ENCODE measurements at regions not wholly inside any gene's neighbourhood (a gene's known extent, or its start where the extent isn't known, plus 50 kb on each side); places are given as distances from the start of the nearest gene placed in this dataset.

GRCh38 chr6:166778776-166779175 is 151.7 kb upstream of the RPS6KA2 start:
- Histone ChIP-seq H3K36me3 (ENCODE audit: insufficient read depth, low read length) (no peaks in the 10 kb centered on the region), H3K4me1 (ENCODE audit: control insufficient read depth, insufficient read depth, low read length) (no peaks in the 10 kb centered on the region), H3K9ac (ENCODE audit: low read depth, low read length) (no peak overlapping the region), H3K4me3 (ENCODE audit: low read length) (no peak overlapping the region), H3K27me3 (ENCODE audit: control insufficient read depth, insufficient read depth, low read length) (peaks cover 21% of the 10 kb centered on the region), H3K9me3 (replicated peaks; ENCODE audit: low read length) (no peaks in the 10 kb centered on the region), H3K4me2 (ENCODE audit: low read length) (no peak overlapping the region)

GRCh38 chr6:166778046-166778445 is 151.0 kb upstream of the RPS6KA2 start:
- Histone ChIP-seq H3K27me3 (ENCODE audit: control insufficient read depth, insufficient read depth, low read length) (peaks cover 26% of the 10 kb centered on the region), H3K9ac (ENCODE audit: low read depth, low read length) (no peak overlapping the region), H3K9me3 (replicated peaks; ENCODE audit: low read length) (no peaks in the 10 kb centered on the region), H3K4me1 (ENCODE audit: control insufficient read depth, insufficient read depth, low read length) (no peaks in the 10 kb centered on the region), H3K4me3 (ENCODE audit: low read length) (no peak overlapping the region), H3K4me2 (ENCODE audit: low read length) (no peak overlapping the region), H3K36me3 (ENCODE audit: insufficient read depth, low read length) (no peaks in the 10 kb centered on the region)

GRCh38 chr6:166777096-166777630 is 150.1 kb upstream of the RPS6KA2 start:
- peaks cover 34% of the 10 kb centered on the region for H3K27me3 ChIP-seq (ENCODE audit: control insufficient read depth, insufficient read depth, low read length)
- H3K9me3 ChIP-seq (replicated peaks; ENCODE audit: low read length) = no peaks in the 10 kb centered on the region
- no peaks in the 10 kb centered on the region for H3K36me3 ChIP-seq (ENCODE audit: insufficient read depth, low read length)
- H3K9ac ChIP-seq (ENCODE audit: low read depth, low read length) = no peak overlapping the region
- no peak overlapping the region for H3K4me2 ChIP-seq (ENCODE audit: low read length)
- no peaks in the 10 kb centered on the region for H3K4me1 ChIP-seq (ENCODE audit: control insufficient read depth, insufficient read depth, low read length)
- H3K4me3 ChIP-seq (ENCODE audit: low read length) = no peak overlapping the region

DNA sequence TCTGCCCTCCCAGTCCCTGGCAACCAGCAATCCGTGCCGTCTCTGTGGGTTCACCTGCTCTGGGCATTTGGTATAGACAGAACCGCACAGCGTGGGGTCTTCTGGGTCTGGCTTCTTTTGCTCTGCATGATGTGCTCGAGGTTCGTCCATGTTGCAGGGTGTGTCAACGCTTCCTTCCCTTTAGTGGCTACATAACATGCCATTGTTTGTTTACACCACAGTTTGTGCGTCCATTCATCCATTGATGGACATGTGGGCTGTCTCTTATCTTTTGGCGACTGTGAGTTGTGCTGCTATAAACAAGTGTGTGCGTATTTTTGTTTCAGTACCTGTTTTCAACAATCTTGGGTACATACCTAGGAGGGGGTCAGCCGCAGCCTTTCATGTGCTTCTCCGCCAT is 149.5 kb upstream of the RPS6KA2 start:
- H3K36me3 ChIP-seq (ENCODE audit: insufficient read depth, low read length) = no peaks in the 10 kb centered on the region
- no peaks in the 10 kb centered on the region for H3K4me1 ChIP-seq (ENCODE audit: control insufficient read depth, insufficient read depth, low read length)
- H3K9me3 ChIP-seq (replicated peaks; ENCODE audit: low read length) = no peaks in the 10 kb centered on the region
- H3K4me3 ChIP-seq (ENCODE audit: low read length) = no peak overlapping the region
- no peak overlapping the region for H3K4me2 ChIP-seq (ENCODE audit: low read length)
- peaks cover 38% of the 10 kb centered on the region for H3K27me3 ChIP-seq (ENCODE audit: control insufficient read depth, insufficient read depth, low read length)
- no peak overlapping the region for H3K9ac ChIP-seq (ENCODE audit: low read depth, low read length)

- H3K9me3 ChIP-seq (replicated peaks; ENCODE audit: low read length) = no peaks in the 10 kb centered on the region
- no peaks in the 10 kb centered on the region for H3K36me3 ChIP-seq (ENCODE audit: insufficient read depth, low read length)
- H3K4me2 ChIP-seq (ENCODE audit: low read length) = no peak overlapping the region
- no peak overlapping the region for H3K4me3 ChIP-seq (ENCODE audit: low read length)
- no peaks in the 10 kb centered on the region for H3K4me1 ChIP-seq (ENCODE audit: control insufficient read depth, insufficient read depth, low read length)
- peaks cover 39% of the 10 kb centered on the region for H3K27me3 ChIP-seq (ENCODE audit: control insufficient read depth, insufficient read depth, low read length)
- H3K9ac ChIP-seq (ENCODE audit: low read depth, low read length) = no peak overlapping the region
Observed at GRCh38 chr6:166775923-166776220, 148.8 kb upstream of the RPS6KA2 start.

- Histone ChIP-seq H3K9me3 (replicated peaks; ENCODE audit: low read length) (no peaks in the 10 kb centered on the region), H3K4me1 (ENCODE audit: control insufficient read depth, insufficient read depth, low read length) (no peaks in the 10 kb centered on the region), H3K27me3 (ENCODE audit: control insufficient read depth, insufficient read depth, low read length) (peaks cover 39% of the 10 kb centered on the region), H3K36me3 (ENCODE audit: insufficient read depth, low read length) (no peaks in the 10 kb centered on the region), H3K4me3 (ENCODE audit: low read length) (no peak overlapping the region), H3K4me2 (ENCODE audit: low read length) (no peak overlapping the region), H3K9ac (ENCODE audit: low read depth, low read length) (no peak overlapping the region)
Observed at GRCh38 chr6:166775180-166775922, 148.3 kb upstream of the RPS6KA2 start.

- no peaks in the 10 kb centered on the region for H3K4me1 ChIP-seq (ENCODE audit: control insufficient read depth, insufficient read depth, low read length)
- H3K36me3 ChIP-seq (ENCODE audit: insufficient read depth, low read length) = no peaks in the 10 kb centered on the region
- no peak overlapping the region for H3K9ac ChIP-seq (ENCODE audit: low read depth, low read length)
- peaks cover 38% of the 10 kb centered on the region for H3K27me3 ChIP-seq (ENCODE audit: control insufficient read depth, insufficient read depth, low read length)
- no peaks in the 10 kb centered on the region for H3K9me3 ChIP-seq (replicated peaks; ENCODE audit: low read length)
- no peak overlapping the region for H3K4me2 ChIP-seq (ENCODE audit: low read length)
- no peak overlapping the region for H3K4me3 ChIP-seq (ENCODE audit: low read length)
Observed at GRCh38 chr6:166774770-166775169, 147.7 kb upstream of the RPS6KA2 start.

GRCh38 chr6:166774292-166774691 is 147.2 kb upstream of the RPS6KA2 start:
- H3K4me2 ChIP-seq (ENCODE audit: low read length) = no peak overlapping the region
- peaks cover 33% of the 10 kb centered on the region for H3K27me3 ChIP-seq (ENCODE audit: control insufficient read depth, insufficient read depth, low read length)
- no peaks in the 10 kb centered on the region for H3K36me3 ChIP-seq (ENCODE audit: insufficient read depth, low read length)
- H3K9me3 ChIP-seq (replicated peaks; ENCODE audit: low read length) = no peaks in the 10 kb centered on the region
- H3K9ac ChIP-seq (ENCODE audit: low read depth, low read length) = no peak overlapping the region
- H3K4me1 ChIP-seq (ENCODE audit: control insufficient read depth, insufficient read depth, low read length) = no peaks in the 10 kb centered on the region
- no peak overlapping the region for H3K4me3 ChIP-seq (ENCODE audit: low read length)

DNA sequence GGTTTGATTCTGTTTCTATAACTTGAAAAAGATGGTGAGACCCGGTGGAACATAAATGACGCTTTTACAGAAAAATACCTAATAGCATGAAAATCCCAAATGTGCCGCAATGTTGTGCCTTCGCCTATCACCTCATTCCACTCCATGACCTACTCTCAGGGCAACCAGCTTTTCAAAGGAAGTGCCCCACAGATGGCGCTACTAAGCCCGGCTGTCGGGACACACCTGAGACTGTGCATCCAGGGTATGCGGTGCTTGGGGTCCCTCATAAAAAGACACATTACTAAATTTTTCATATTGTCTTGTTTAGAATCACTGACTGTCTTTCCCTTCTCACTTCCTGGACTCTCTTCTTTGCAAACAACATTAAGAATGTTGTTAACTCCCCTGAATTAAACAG is 145.5 kb upstream of the RPS6KA2 start:
- Histone ChIP-seq H3K4me3 (ENCODE audit: low read length) (no peak overlapping the region), H3K9me3 (replicated peaks; ENCODE audit: low read length) (no peaks in the 10 kb centered on the region), H3K27me3 (ENCODE audit: control insufficient read depth, insufficient read depth, low read length) (peaks cover 34% of the 10 kb centered on the region), H3K4me2 (ENCODE audit: low read length) (no peak overlapping the region), H3K9ac (ENCODE audit: low read depth, low read length) (no peak overlapping the region), H3K36me3 (ENCODE audit: insufficient read depth, low read length) (no peaks in the 10 kb centered on the region), H3K4me1 (ENCODE audit: control insufficient read depth, insufficient read depth, low read length) (no peaks in the 10 kb centered on the region)

GRCh38 chr6:166771701-166772100 is 144.7 kb upstream of the RPS6KA2 start:
- H3K9me3 ChIP-seq (replicated peaks; ENCODE audit: low read length) = no peaks in the 10 kb centered on the region
- H3K27me3 ChIP-seq (ENCODE audit: control insufficient read depth, insufficient read depth, low read length) = peaks cover 41% of the 10 kb centered on the region
- H3K36me3 ChIP-seq (ENCODE audit: insufficient read depth, low read length) = no peaks in the 10 kb centered on the region
- H3K4me1 ChIP-seq (ENCODE audit: control insufficient read depth, insufficient read depth, low read length) = no peaks in the 10 kb centered on the region
- H3K4me2 ChIP-seq (ENCODE audit: low read length) = no peak overlapping the region
- H3K9ac ChIP-seq (ENCODE audit: low read depth, low read length) = no peak overlapping the region
- H3K4me3 ChIP-seq (ENCODE audit: low read length) = no peak overlapping the region

DNA sequence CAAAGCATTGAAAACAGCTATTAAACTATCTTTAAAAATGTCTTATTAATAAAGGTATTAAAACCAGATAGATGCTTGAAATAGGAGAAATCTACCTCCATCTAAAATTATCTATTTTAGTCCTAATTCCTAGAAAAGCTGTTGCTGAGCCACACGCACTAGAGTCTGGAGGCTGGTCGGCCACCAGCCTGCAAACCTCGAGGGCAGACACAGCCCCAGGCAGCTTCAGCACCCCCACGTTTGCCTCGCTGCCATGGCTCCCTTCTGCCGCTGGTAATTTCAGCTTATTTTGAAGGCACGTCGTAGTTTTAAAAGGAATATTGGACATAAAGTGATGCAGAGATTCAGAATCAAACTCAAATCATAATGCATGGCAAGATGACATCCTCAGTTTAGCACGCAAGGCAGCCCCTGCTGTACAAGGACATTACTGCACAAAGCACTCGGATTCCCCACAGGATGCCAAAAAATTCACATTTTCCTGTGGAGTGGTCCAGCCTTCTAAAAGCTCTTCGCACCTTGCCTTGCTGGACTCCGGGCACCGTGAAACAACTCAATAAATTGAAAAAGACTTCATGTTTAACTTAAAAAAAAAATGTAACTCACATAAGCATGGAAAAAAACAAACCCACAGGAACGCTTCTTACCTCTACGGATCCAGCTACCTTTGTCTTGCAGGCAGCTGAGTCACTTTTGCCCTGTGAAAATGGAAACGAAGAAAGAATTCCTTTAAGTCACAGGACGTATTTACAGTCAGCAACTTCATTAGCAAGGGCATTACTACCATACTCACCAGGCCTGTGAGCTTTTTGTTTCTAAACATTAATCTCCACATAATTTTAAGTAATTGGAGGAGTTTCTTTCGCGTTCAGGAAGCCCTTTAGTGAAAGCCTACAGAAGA is 143.4 kb upstream of the RPS6KA2 start:
- no peaks in the 10 kb centered on the region for H3K9me3 ChIP-seq (replicated peaks; ENCODE audit: low read length)
- H3K4me2 ChIP-seq (ENCODE audit: low read length) = no peak overlapping the region
- peaks cover 45% of the 10 kb centered on the region for H3K27me3 ChIP-seq (ENCODE audit: control insufficient read depth, insufficient read depth, low read length)
- H3K4me1 ChIP-seq (ENCODE audit: control insufficient read depth, insufficient read depth, low read length) = no peaks in the 10 kb centered on the region
- H3K36me3 ChIP-seq (ENCODE audit: insufficient read depth, low read length) = no peaks in the 10 kb centered on the region
- H3K9ac ChIP-seq (ENCODE audit: low read depth, low read length) = no peak overlapping the region
- H3K4me3 ChIP-seq (ENCODE audit: low read length) = no peak overlapping the region
